Hepatocyte (in vitro differentiated cells): ENCODE measurements at regions not wholly inside any gene's neighbourhood (a gene's known extent, or its start where the extent isn't known, plus 50 kb on each side); places are given as distances from the start of the nearest gene placed in this dataset.

Source experiments
- DNase-seq: peaks from one replicate; pipeline ENCODE4 v3.0.0-alpha.2; 2016; ENCODE audit warnings: low spot score
- H2AFZ ChIP-seq: fragments of 200-600 bp; sonication (generic); 2 replicates; pipeline ENCODE4 v1.6.0; 2016; ENCODE audit warnings: antibody characterized with exemption, mild to moderate bottlenecking
- H3K27ac ChIP-seq: fragments of 200-600 bp; sonication (generic); 2 replicates; pipeline ENCODE4 v1.5.1; 2016; ENCODE audit warnings: mild to moderate bottlenecking
- H3K27me3 ChIP-seq: fragments of 200-600 bp; sonication (generic); 2 replicates; pipeline ENCODE4 v1.6.1; 2016
- H3K36me3 ChIP-seq: fragments of 200-600 bp; sonication (generic); replicated peaks from 2 replicates; pipeline ENCODE4 v1.5.1; 2016; ENCODE audit warnings: low read depth; ENCODE audit not compliant: insufficient read depth
- H3K4me1 ChIP-seq: fragments of 200-600 bp; sonication (generic); 2 replicates; pipeline ENCODE4 v1.5.1; 2016; ENCODE audit warnings: mild to moderate bottlenecking, moderate library complexity; ENCODE audit not compliant: insufficient read depth
- H3K4me2 ChIP-seq: fragments of 200-600 bp; sonication (generic); 2 replicates; pipeline ENCODE4 v1.6.0; 2016
- H3K4me3 ChIP-seq: fragments of 200-600 bp; sonication (generic); 2 replicates; pipeline ENCODE4 v1.5.1; 2016; ENCODE audit warnings: mild to moderate bottlenecking
- H3K79me2 ChIP-seq: fragments of 200-600 bp; sonication (generic); 2 replicates; pipeline ENCODE4 v1.6.0; 2017; ENCODE audit warnings: mild to moderate bottlenecking
- H3K9me2 ChIP-seq: fragments of 200-600 bp; sonication (generic); replicated peaks from 2 replicates; pipeline ENCODE4 v1.6.0; 2017; ENCODE audit warnings: mild to moderate bottlenecking; ENCODE audit not compliant: insufficient read depth
- H3K9me3 ChIP-seq: fragments of 200-600 bp; sonication (generic); 2 replicates; pipeline ENCODE4 v1.5.1; 2016; ENCODE audit warnings: low read depth, mild to moderate bottlenecking
- H4K20me1 ChIP-seq: fragments of 200-600 bp; sonication (generic); 2 replicates; pipeline ENCODE4 v1.6.0; 2016; ENCODE audit warnings: mild to moderate bottlenecking; ENCODE audit not compliant: insufficient read depth, poor library complexity, severe bottlenecking
- CTCF ChIP-seq: fragments of 200-600 bp; sonication (generic); IDR thresholded peaks from 2 replicates; pipeline ENCODE4 v1.5.1; 2016; ENCODE audit warnings: antibody characterized with exemption, mild to moderate bottlenecking; ENCODE audit not compliant: poor library complexity
- EZH2 ChIP-seq: fragments of 200-600 bp; sonication (generic); IDR thresholded peaks from 2 replicates; pipeline ENCODE4 v1.6.1; 2016; ENCODE audit warnings: antibody characterized with exemption, mild to moderate bottlenecking, borderline replicate concordance
- EZH2phosphoT487 ChIP-seq: fragments of 200-600 bp; sonication (generic); IDR thresholded peaks from one replicate; pipeline ENCODE4 v1.6.1; 2018; ENCODE audit warnings: antibody characterized with exemption, mild to moderate bottlenecking, low read depth, moderate library complexity; ENCODE audit not compliant: unreplicated experiment, severe bottlenecking
- WGBS: methylation state at CpG from one replicate; pipeline ENCODE4 v1.1.6; 2016; ENCODE audit warnings: low lambda C conversion rate; ENCODE audit errors: missing lambda C conversion rate; 5-methylcytosine and 5-hydroxymethylcytosine counted together

- no peak overlapping the region for H3K4me3 ChIP-seq
- TF ChIP-seq EZH2phosphoT487 (no peak), EZH2 (no peak), CTCF (no peak)
- H3K4me1 ChIP-seq: no peaks in the 10 kb centered on the region
- H3K27me3 ChIP-seq: no peaks in the 10 kb centered on the region
- no peaks in the 10 kb centered on the region for H3K9me3 ChIP-seq
- no peaks in the 10 kb centered on the region for H4K20me1 ChIP-seq
- H3K27ac ChIP-seq: no peak overlapping the region
- 69% methylated on average over 4 of the region's 4 CpGs for WGBS
- no peaks in the 10 kb centered on the region for H3K9me2 ChIP-seq
- no peak for DNase-seq
- H3K79me2 ChIP-seq: no peaks in the 10 kb centered on the region
- H3K4me2 ChIP-seq: no peak overlapping the region
- H3K36me3 ChIP-seq: no peaks in the 10 kb centered on the region
- H2AFZ ChIP-seq: no peak overlapping the region
These were observed 675.4 kb upstream of the NR2F2 start for GRCh38 chr15:95655089-95655607.

- no peaks in the 10 kb centered on the region for H3K27me3 ChIP-seq
- H2AFZ ChIP-seq: no peak overlapping the region
- H3K9me3 ChIP-seq: no peaks in the 10 kb centered on the region
- TF ChIP-seq EZH2: no peak
- TF ChIP-seq CTCF: no peak
- no peak for TF ChIP-seq EZH2phosphoT487
- H3K9me2 ChIP-seq: no peaks in the 10 kb centered on the region
- no peaks in the 10 kb centered on the region for H3K36me3 ChIP-seq
- no peak overlapping the region for H3K4me2 ChIP-seq
- DNase-seq: no peak
- no peak overlapping the region for H3K27ac ChIP-seq
- H4K20me1 ChIP-seq: no peaks in the 10 kb centered on the region
- no peak overlapping the region for H3K4me3 ChIP-seq
- 93% methylated on average over 2 of the region's 2 CpGs for WGBS
- no peaks in the 10 kb centered on the region for H3K4me1 ChIP-seq
- H3K79me2 ChIP-seq: no peaks in the 10 kb centered on the region
These were observed 673.9 kb upstream of the NR2F2 start for GRCh38 chr15:95656595-95656994.

GRCh38 chr15:95658799-95659198, 671.7 kb upstream of the NR2F2 start:
- Histone ChIP-seq H3K27me3 (no peaks in the 10 kb centered on the region), H3K36me3 (no peaks in the 10 kb centered on the region), H3K79me2 (no peaks in the 10 kb centered on the region), H2AFZ (no peak overlapping the region), H3K27ac (no peak overlapping the region), H3K9me2 (no peaks in the 10 kb centered on the region), H4K20me1 (no peaks in the 10 kb centered on the region), H3K4me3 (no peak overlapping the region), H3K4me1 (no peaks in the 10 kb centered on the region), H3K4me2 (no peak overlapping the region), H3K9me3 (no peaks in the 10 kb centered on the region)
- WGBS: 100% methylated on average over 3 of the region's 3 CpGs
- DNase-seq: no peak
- TF ChIP-seq EZH2 (no peak), CTCF (no peak), EZH2phosphoT487 (no peak)

- H3K27me3 ChIP-seq: no peaks in the 10 kb centered on the region
- TF ChIP-seq EZH2phosphoT487 (no peak), CTCF (no peak), EZH2 (no peak)
- H3K9me2 ChIP-seq: no peaks in the 10 kb centered on the region
- DNase-seq: no peak
- H2AFZ ChIP-seq: no peak overlapping the region
- H3K4me1 ChIP-seq: no peaks in the 10 kb centered on the region
- H3K9me3 ChIP-seq: no peaks in the 10 kb centered on the region
- H3K36me3 ChIP-seq: no peaks in the 10 kb centered on the region
- 84% methylated on average over 11 of the region's 11 CpGs for WGBS
- H4K20me1 ChIP-seq: no peaks in the 10 kb centered on the region
- H3K4me2 ChIP-seq: no peak overlapping the region
- H3K4me3 ChIP-seq: no peak overlapping the region
- no peak overlapping the region for H3K27ac ChIP-seq
- no peaks in the 10 kb centered on the region for H3K79me2 ChIP-seq
These were observed 670.8 kb upstream of the NR2F2 start for GRCh38 chr15:95659656-95660055.
